Upper lobe of left lung (tissue), 4 donors: ENCODE measurements at regions not wholly inside any gene's neighbourhood (a gene's known extent, or its start where the extent isn't known, plus 50 kb on each side); places are given as distances from the start of the nearest gene placed in this dataset.

ENCODE experiments used
- EP300 ChIP-seq, 4 donors: sonication (generic); formaldehyde crosslinking; IDR thresholded peaks; one replicate each; pipeline ENCODE4 v1.5.1; 2017; ENCODE audit warnings: antibody characterized with exemption in 4 of 4, control low read depth in 2 of 4
- POLR2A ChIP-seq, 4 donors: fragments of 450-650 bp; IDR thresholded peaks; one replicate each; pipeline ENCODE4 v1.5.1; 2016 to 2017; ENCODE audit warnings: antibody characterized with exemption in 4 of 4, mild to moderate bottlenecking in 2 of 4
- POLR2AphosphoS5 ChIP-seq, 2 donors: sonication (generic); formaldehyde crosslinking; IDR thresholded peaks; one replicate each; pipeline ENCODE4 v1.5.1; 2017; ENCODE audit warnings: antibody characterized with exemption in 2 of 2
- TF ChIP-seq, protein P1 (sequence below), 6 experiments: fragments of 450-650 bp in 4 of 6; fragments of 200-600 bp in 2 of 6; sonication (generic) in 2 of 6; IDR thresholded peaks; one replicate each; pipeline ENCODE4 v1.5.1; 2016 to 2019; ENCODE audit warnings: antibody characterized with exemption in 6 of 6

DNA sequence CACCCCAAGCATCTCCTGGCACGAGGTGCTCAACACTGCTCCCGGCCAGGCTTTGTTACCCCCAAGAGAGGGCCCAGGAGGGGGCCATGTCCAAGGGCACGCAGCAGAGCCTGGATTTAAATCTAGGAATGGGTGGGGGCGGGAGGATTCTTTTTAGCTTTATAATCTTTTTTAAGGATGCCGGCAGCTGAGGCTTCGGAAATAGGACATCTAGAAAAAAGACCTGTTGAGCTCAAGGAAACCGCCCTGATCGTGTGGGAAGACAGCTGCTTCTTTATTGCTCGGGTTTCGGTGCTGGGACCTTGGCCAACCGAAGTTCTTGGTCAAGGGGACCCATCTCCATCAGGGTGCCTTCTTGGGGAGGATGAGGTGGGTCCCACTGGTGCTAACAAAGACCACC lies 317.9 kb downstream of the CTTN start:
- TF ChIP-seq POLR2A (IDR thresholded peaks at IDR 0.05) (no peak), EP300 (IDR thresholded peaks at IDR 0.05) (no peak), POLR2AphosphoS5 (IDR thresholded peaks at IDR 0.05) (no peak)
- TF ChIP-seq, protein P1, sequence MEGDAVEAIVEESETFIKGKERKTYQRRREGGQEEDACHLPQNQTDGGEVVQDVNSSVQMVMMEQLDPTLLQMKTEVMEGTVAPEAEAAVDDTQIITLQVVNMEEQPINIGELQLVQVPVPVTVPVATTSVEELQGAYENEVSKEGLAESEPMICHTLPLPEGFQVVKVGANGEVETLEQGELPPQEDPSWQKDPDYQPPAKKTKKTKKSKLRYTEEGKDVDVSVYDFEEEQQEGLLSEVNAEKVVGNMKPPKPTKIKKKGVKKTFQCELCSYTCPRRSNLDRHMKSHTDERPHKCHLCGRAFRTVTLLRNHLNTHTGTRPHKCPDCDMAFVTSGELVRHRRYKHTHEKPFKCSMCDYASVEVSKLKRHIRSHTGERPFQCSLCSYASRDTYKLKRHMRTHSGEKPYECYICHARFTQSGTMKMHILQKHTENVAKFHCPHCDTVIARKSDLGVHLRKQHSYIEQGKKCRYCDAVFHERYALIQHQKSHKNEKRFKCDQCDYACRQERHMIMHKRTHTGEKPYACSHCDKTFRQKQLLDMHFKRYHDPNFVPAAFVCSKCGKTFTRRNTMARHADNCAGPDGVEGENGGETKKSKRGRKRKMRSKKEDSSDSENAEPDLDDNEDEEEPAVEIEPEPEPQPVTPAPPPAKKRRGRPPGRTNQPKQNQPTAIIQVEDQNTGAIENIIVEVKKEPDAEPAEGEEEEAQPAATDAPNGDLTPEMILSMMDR (IDR thresholded peaks at IDR 0.05): no peak
